ENCODE measurements at regions not wholly inside any gene's neighbourhood (a gene's known extent, or its start where the extent isn't known, plus 50 kb on each side); places are given as distances from the start of the nearest gene placed in this dataset.
"Not testable (repeated sequence)": the region's sequence is repeated elsewhere in the genome, so short reads cannot be mapped to it uniquely, and the experiment has no call there.

DNA sequence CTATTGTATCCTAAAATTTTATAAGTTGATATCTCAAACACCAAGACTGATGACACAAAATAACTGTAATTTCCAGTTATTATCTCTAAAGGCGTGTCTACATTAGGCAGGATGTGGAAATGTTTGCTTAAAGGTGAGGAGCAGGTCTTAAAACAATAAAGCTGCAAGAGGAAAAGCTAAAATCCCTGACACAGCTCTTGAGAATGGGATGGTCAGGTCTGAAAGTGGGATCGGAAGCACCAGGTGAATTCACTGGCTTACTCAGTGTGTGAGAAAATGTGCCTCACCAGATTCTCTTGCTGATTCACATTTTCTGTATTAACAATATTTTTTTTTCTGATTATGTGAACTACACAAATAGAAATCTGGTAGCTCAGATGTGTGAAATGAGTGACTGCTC is 421.9 kb upstream of the ADAMTS5 start:
- no peak for DNase-seq

DNA sequence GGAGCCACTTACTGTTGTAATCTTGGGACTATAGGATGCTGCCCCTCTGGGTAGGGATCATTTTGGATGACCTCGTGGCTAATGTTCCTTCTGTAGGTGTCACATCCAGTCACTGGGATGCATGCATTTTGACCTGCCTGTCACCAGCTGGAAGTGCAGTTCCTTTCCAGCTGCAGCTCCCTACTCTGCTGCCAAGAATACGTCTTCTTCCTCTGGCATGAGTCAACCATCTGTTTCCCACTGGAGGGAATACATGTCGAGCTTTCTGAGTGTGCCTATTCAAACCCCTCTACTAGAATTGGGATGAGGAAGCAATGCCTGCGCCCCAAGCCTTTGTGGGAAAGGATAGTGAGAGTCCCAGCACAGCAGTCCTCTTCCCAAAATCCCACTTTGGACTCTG is 415.5 kb upstream of the ADAMTS5 start:
- no peak for DNase-seq

DNA sequence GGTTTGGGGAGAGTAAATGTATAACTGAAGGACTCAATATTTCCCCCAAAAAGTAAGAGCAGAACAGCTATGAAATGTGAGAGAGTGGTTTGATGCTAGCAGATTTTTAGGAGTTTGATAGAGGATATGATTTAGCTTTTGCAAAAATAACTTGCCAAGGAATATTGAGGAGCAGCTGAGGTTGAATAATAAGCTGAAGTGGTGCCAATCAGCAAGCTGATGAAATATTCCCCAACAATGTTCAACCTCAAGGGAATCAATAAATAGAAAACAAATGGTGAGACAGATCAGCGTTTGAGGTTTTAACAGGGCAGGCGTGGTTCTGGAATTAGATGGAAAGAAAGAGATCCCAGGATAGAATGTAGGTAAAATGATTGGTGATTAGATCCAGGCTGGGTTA is 413.4 kb upstream of the ADAMTS5 start:
- DNase-seq: peak; percentile 23

DNA sequence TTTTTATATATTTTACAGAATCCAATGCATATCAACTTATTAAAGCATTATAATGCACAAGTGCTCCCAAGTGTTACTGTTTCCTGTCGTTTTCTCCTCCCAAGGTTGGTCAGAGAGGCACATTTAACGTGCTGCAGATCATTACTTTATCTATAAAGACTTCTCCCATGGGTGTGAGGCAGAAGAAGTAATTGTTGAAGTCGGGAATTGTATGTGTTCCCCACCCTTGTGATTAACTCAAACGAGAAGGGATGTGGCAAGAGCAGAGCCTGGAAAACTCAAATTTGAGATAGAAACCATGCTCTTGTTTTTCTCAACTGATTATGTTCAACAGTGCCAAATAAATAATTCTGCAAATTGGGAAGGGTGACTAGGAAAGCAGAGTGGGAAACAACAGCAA is 412.5 kb upstream of the ADAMTS5 start:
- DNase-seq: no peak

DNA sequence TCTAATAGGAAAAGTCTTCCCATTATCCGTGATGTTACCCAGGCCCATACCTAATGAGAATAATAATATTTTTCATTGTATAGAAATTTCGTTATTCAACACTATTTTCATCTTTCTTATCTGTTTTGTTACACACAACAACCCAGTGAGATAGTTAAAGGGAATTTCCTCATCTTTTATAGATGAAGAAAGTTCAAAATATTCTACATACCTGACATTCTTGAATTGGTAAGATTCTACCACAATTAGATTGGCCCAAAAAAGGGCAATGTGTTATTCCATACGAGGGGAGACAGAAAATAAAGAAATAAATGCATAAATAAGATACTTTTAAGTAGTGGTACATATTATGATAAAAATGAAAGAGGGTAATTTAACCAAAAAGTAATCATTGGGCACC is 405.5 kb upstream of the ADAMTS5 start:
- DNase-seq: peak; percentile 13

DNA sequence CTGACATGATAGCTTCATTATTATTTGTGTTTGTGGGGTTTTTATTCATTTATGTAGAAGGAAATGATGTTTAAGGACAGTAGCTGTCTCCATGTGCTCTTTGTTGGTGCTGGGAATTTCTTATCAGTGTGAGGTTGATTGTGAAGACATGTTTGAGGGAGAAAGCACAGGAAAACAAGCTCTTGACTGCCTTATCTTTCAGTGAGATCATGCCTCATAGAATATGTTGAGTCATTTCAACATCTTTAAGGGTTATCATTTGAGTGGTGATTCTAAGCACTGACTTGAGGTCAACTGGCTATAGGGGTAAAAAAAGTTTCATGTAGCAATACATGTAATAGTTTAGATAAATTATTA is 405.1 kb upstream of the ADAMTS5 start:
- no peak for DNase-seq

DNA sequence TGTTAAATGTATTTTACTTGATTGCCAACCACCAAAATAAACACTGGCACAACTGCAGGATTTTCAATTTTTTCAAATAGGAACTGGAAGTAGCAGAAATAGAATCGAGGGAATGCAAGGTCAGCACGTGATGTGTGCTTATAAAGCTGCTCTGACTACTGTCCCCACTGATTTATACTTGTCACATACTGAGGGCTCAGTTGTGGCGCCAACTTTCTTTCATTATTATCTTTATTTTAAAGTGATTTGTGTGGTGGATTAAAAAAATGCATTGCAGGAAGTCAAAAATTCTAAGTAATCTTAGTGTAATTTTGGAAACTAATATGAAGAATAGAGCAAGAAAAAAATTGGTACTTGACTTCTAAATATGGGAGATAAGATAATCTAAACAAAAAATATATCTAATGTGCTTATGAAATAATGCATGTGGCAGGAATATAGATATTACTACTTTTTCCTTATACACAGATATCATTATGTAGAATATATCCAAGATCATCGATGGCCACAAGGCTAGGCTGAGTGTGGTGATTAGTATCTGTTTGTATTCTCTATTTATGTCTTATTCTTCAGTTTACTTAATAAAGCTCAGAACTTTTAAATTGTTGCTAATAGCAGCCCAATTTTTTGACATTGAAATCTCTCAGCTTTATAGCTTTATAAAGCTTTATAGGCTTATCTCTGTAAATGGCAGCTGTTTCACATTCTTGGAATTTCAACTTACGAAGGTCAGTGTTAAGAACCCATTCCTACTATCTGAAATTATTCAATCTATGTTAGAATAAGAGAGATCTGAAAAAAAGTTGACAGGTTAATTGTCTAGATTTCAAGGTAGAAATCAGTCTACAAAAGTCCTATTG is 404.5 kb upstream of the ADAMTS5 start:
- DNase-seq: peak; percentile 14

DNA sequence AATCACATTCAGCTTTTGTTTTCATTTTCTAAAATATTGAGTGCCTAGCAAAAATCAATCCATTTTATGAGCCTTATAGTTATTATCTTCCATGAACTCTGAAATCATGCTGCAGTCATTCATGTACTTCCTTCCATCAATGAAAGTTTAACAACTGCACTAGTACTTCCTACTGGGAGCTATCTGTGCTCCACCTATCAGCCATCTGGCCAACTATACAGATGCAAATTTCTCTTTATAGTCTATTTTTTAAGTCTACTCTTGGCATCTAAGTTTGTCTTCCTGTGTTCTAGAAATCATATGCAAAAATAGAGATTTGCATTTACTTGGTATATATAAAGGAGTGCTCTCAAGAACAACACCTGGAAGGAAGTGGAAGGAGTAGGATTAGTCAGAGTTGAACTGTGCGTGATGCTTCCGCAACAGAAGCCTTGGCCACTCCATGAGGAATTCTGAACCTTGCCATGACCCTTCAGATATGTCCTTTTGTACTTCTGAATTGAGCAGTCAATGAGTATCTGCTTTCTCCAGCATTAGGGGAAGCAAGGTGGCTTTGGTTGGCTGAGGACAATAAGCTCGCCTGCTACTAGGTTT is 403.2 kb upstream of the ADAMTS5 start:
- DNase-seq: no peak

DNA sequence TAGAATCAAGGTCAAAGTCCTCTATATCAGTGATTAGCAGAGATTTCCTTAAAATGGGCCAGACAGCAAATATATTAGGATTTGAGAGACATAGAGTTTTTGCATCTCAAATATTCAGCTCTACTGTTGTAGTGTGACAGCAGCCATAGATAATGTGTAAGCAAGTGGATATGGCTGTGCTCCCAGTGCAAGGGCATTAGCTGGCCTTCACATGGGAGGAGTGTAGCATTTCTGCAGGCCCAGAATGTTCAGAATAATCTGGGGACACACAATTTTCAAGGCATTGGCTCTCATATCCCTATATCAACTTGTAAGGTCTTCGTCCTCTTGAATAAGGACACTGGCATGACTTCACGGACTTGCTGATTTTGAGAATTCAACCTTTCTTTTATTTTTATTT is 402.3 kb upstream of the ADAMTS5 start:
- no peak for DNase-seq

DNA sequence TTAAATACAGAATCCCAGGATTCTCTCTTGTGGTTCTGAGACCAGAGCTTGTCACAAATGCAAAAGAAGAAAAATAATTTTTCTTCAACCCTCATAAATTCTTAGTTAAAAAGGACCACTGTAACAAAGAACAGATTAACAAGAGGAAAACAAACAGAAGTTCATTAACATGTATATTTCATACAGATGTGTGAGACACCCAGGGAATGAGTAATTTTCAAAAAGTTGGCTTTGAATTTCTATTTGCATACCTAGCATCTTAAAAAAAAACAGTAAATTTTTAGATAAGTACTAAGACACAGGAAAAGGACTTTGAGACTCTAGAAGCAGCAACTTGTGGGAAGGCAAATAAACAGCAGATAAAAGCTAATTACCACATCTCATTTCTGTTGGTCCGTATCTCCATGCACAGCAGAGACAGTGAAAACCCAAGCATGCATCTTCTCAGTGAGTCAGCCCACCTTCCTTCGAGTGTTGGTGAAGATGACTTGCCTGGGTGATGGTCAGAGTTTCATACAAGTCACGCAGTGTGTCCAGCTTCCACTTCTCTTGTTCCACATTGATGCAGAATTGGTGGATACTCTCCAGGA is 399.9 kb upstream of the ADAMTS5 start:
- peak; percentile 12 for DNase-seq

DNA sequence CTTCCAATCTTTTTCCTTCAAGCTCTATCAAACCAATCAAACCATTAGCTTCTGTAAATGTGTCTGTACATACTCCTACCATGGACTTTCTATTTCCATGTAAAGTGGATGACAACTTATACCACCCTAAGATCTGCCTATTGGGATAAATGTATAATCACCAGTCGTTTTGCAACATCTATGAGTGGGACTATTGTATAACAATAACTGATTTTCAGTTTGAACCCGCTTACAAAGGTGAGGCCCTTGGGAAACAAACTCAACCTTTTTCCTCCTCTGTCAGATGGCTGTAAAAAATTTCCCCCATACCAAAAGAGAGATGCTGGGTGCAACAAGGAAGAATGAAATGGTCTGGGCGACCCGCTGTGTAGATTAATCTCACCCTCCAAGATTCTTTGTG is 399.1 kb upstream of the ADAMTS5 start:
- DNase-seq: no peak

DNA sequence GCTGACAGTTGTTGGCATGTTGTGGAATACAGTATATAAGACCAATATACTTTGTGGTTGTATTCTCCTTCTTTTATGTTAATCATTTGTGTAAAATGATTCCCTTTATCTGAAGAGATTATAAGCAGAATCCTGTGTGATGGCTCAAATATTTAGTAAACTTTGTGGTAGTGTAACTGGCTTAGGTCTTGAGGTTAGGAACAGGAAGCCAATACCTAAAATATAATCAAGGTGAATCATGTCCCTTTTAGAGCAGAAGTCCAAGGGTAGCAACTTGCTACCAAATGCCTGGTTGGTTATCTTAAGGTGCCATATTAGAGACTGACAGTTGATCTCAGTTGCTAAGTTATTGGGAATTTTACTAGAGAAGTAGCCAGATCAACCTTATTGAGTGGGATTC is 398.5 kb upstream of the ADAMTS5 start:
- peak; percentile 35 for DNase-seq

DNA sequence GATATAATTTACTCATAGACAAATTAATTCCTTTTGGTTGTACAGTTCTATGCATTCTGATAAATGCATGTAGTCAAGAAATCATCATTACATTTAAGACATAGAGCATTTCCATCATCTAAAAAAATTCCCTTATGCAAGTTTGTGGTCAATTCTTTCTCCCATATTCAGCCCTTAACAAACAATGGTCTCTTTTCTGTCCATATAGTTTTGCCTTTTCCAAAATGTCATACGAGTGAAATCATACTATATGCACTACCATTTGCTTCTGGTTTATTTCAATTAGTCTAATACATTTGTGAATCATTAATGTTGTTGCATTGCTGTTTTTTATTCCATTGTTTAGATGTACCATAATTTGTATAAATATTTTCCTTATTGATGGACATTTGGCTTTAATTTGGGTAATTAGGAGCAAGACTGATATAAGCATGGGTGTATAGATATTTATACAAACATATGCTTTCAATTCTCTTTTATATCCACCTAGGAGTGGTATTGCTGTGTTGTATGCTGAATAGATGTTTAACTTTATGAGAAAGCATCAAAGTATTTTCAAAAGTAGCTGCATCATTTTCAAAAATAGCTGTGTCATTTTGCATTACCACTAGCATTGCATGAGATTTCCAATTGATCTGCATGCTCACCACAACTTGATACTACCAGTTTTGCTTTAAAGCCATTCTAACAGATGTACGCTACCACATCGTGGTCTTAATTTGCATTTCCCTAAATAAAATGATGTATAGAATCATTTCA is 397.0 kb upstream of the ADAMTS5 start:
- peak; percentile 55 for DNase-seq

DNA sequence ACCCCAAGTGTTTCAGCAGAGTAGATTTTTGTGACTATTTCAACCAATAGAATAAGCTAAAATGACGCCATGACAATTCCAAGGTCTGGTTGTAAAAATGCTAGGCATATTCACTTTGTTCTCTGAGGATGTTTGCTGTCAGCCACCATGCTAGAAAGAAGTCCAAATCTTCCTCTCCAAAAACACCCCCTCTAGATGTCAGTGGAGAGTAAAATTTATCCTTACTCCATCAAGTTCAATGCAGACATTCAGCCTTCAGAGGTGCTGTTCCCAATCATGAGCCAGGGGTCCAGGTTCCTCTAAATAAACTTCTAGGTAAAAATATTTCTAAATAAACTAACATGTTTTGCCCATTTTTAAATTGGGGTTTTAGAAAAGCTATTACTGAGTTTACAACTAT is 395.4 kb upstream of the ADAMTS5 start:
- DNase-seq: no peak

DNA sequence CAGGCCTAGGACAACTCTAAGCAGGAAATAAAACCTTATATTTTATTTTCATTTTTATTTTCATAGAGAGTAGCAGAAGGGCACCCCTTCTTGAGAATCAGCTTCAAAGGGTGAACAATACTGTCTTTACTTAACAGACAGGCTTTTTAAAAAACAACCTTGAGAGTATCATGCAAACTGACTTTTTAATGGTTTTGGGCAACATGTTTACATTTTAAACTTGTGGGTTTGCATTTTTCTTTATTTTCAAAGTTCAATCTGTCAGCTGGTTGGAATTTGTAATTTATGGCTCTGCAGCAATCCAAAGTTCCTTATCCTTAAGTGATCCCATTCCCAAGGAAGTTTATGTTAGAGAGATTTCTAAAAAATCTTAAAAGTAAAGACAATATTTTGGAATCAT is 392.3 kb upstream of the ADAMTS5 start:
- peak; percentile 85 for DNase-seq

DNA sequence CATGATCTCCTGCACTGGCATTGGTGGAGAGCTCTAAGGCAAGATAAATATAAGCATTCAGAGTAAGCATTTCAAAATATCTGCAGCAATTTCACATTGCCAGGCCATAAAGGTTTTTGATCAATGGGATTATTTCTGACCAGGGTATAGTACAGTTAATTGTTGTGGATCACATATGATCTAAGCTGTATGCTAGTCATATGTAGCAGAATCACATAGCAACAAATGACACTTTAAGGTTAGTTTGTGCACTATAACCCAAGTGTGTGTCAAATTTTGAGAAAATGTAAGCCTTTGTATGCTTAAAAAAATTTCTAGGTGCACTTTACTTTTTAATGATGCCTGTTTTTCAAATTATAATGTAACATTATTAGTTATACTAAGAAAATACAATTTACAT is 386.0 kb upstream of the ADAMTS5 start:
- no peak for DNase-seq

DNA sequence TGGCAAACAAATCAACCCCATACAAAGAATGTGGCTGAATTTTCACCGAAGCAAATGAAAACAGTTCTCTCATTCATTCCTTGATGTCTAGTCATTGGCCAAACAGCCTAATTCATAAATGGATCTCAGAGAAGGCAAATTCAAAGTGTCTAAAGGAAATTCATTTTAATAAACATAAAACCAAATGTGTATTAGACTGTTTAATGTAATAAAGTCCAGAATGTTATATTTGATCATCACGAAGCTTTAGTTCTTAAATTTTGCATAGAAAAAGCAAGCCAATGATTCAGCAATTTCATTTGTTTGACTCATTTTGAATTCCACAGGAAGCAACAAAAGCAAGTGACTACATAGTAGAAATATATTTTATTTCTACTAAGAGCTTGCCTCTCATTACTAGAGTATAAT is 379.2 kb upstream of the ADAMTS5 start:
- peak; percentile 60 for DNase-seq

DNA sequence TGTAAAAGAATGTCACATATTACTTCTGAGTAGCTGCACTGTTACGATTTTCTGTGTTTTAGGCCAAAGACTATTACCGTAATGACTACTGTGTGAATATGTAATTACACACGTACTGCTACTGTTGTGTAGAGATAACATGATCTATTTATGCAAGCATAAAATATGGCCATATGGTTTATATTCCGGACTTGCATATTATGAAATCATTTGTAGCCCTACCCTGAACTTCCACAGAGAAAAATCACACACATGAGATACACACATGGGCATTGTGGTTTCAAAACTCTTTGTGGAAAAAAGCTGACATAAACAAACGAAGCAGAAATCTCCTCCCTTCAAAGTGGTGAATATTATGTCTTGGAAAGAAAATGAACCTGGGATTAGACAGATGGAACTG is 373.0 kb upstream of the ADAMTS5 start:
- peak; percentile 70 for DNase-seq

DNA sequence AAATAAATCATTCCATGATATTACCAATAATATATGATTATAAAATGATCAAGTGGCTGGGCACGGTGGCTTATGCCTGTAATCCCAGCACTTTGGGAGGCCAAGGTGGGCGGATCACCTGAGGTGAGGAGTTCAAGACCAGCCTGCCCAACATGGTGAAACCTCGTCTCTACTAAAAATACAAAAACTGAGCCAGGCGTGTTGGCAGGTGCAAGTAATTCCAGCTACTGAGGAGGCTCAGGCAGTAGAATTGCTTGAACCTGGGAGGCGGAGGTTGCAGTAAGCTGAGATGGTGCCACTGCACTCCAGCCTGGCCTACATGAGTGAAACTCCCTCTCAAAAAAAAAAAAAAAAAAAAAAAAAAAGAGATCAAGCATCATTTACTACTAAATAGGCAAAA is 371.1 kb upstream of the ADAMTS5 start:
- not testable (repeated sequence) for DNase-seq

DNA sequence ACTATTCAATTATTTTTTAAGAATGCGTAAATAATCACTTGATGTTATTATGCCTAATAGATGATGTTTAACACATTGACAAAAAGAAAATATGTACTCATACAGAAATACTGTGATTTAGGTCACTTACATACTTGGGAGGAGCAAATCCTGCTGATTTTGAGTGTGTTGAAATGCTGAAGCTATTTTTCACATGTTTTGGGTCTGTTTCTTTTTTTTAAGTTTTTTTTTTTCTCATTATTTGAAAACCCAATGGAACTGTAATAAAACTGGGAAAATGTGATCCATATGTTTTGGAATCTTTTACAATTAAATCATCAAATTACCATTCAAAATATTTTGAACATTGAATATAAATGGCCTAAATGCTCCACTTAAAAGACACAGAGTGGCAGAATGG is 366.2 kb upstream of the ADAMTS5 start:
- DNase-seq: peak; percentile 59

DNA sequence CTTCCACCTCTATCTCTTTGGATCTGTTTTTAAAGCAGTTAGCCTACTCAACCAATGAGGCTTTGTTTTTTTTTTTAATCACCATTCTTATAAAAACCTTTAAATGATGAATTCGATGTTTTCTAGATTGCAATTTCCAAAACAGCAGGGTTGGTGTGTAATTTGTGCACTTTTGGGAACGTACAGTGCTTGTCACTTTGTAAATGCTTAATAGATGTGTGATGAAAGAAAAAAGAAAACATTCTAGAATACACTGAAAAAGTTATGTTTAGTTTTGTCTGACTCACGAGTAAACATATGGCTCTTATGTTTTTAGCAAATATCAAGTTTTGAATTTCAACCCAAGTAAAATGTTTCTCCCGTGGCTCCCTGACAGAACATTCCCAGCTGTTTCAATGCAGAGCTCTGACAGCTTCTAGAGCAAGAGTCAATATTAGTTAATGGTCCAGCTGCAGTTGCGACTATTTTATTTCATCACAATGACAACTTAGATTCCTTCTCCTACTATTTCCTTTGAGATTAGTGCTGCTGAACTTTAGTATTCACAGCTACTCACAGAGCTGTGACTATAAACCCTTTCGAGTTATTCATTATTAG is 362.5 kb upstream of the ADAMTS5 start:
- no peak for DNase-seq

DNA sequence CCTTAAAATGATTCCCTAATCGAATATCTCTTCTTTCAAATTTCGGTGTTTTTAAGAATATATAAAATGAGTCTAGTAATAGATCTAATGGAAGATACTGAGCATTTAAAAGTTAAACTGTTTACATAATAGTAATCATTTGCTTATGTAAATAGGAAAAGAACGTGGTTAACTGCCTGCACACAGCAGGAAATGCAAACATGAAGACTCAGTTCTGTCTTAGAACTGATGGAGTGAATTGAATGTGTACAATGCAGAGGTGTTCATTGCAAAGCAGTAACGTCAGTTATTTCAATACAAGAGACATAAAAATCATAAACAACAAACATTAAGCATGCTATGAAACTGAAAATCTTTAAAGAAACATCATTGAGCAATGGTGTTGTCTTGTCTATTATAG is 359.4 kb upstream of the ADAMTS5 start:
- DNase-seq: no peak

DNA sequence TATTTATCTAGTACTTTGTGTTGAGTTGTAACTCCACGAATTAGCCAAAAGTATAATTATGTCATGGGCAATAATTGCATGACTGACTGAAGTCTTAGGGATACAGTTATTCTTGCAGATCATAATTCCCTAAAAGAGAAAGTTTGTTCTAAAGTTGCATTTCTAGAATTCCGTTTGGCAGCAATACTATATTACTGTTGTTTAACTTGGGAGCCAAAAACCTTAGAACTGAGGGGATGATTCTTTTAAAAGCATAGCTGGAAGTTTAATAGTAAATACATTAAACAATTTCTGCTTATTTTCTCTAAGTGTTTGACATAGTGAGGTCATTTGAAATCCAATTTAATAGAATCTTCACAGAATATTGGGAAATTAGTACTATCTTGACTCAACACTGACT is 356.4 kb upstream of the ADAMTS5 start:
- no peak for DNase-seq

Measured in fibroblast of skin of right quadriceps (primary cell).